ENCODE measurements at regions not wholly inside any gene's neighbourhood (a gene's known extent, or its start where the extent isn't known, plus 50 kb on each side); places are given as distances from the start of the nearest gene placed in this dataset.

- Histone ChIP-seq H3K36me3 (ENCODE audit: low read depth) (no peaks in the 10 kb centered on the region), H3K4me3 (no peak overlapping the region), H3K4me1 (ENCODE audit: low read depth) (no peaks in the 10 kb centered on the region), H3K9me3 (no peaks in the 10 kb centered on the region)
- no peak for DNase-seq
- no peak for ATAC-seq
- intact Hi-C loops (cut with DNase I, micrococcal nuclease), result no loop called here
- no peak for TF ChIP-seq CTCF (IDR thresholded peaks at IDR 0.05)
Observed at GRCh38 chr12:5344131-5344530, 87.8 kb upstream of the NTF3 start.

GRCh38 chr12:5345534-5345933, 86.4 kb upstream of the NTF3 start:
- no peaks in the 10 kb centered on the region for H3K4me1 ChIP-seq (ENCODE audit: low read depth)
- DNase-seq (no peak), ATAC-seq (no peak)
- intact Hi-C loops (cut with DNase I, micrococcal nuclease), result no loop called here
- H3K36me3 ChIP-seq (ENCODE audit: low read depth), result no peaks in the 10 kb centered on the region
- no peaks in the 10 kb centered on the region for H3K9me3 ChIP-seq
- no peak for TF ChIP-seq CTCF (IDR thresholded peaks at IDR 0.05)
- no peak overlapping the region for H3K4me3 ChIP-seq

- intact Hi-C loops (cut with DNase I, micrococcal nuclease), result no loop called here
- Histone ChIP-seq H3K36me3 (ENCODE audit: low read depth) (no peaks in the 10 kb centered on the region), H3K4me3 (no peak overlapping the region), H3K9me3 (no peaks in the 10 kb centered on the region), H3K4me1 (ENCODE audit: low read depth) (no peaks in the 10 kb centered on the region)
- no peak for TF ChIP-seq CTCF (IDR thresholded peaks at IDR 0.05)
- no peak for ATAC-seq
- no peak for DNase-seq
Observed at GRCh38 chr12:5348057-5348456, 83.9 kb upstream of the NTF3 start.

- no peak for ATAC-seq
- H3K9me3 ChIP-seq, result no peaks in the 10 kb centered on the region
- H3K4me3 ChIP-seq, result no peak overlapping the region
- no peaks in the 10 kb centered on the region for H3K36me3 ChIP-seq (ENCODE audit: low read depth)
- TF ChIP-seq CTCF (IDR thresholded peaks at IDR 0.05), result no peak
- DNase-seq, result no peak
- intact Hi-C loops (cut with DNase I, micrococcal nuclease), result no loop called here
- no peaks in the 10 kb centered on the region for H3K4me1 ChIP-seq (ENCODE audit: low read depth)
Observed at GRCh38 chr12:5348491-5348890, 83.4 kb upstream of the NTF3 start.

GRCh38 chr12:5364036-5364770, 67.7 kb upstream of the NTF3 start:
- H3K9me3 ChIP-seq, result no peaks in the 10 kb centered on the region
- H3K4me3 ChIP-seq, result no peak overlapping the region
- intact Hi-C loops (cut with DNase I, micrococcal nuclease), result no loop called here
- ATAC-seq, result no peak
- H3K36me3 ChIP-seq (ENCODE audit: low read depth), result no peaks in the 10 kb centered on the region
- no peaks in the 10 kb centered on the region for H3K4me1 ChIP-seq (ENCODE audit: low read depth)
- TF ChIP-seq CTCF (IDR thresholded peaks at IDR 0.05), result no peak
- no peak for DNase-seq

GRCh38 chr12:5369298-5369697, 62.6 kb upstream of the NTF3 start:
- intact Hi-C loops (cut with DNase I, micrococcal nuclease), result no loop called here
- no peaks in the 10 kb centered on the region for H3K4me1 ChIP-seq (ENCODE audit: low read depth)
- no peaks in the 10 kb centered on the region for H3K9me3 ChIP-seq
- H3K36me3 ChIP-seq (ENCODE audit: low read depth), result no peaks in the 10 kb centered on the region
- DNase-seq (no peak), ATAC-seq (no peak)
- H3K4me3 ChIP-seq, result no peak overlapping the region
- TF ChIP-seq CTCF (IDR thresholded peaks at IDR 0.05), result no peak

Data from mucosa of descending colon (tissue), 3 donors.